ENCODE measurements at regions not wholly inside any gene's neighbourhood (a gene's known extent, or its start where the extent isn't known, plus 50 kb on each side); places are given as distances from the start of the nearest gene placed in this dataset.

- Histone ChIP-seq H3K9me3 (replicated peaks; ENCODE audit: control insufficient read depth, insufficient read depth, low read depth, low read length) (no peaks in the 10 kb centered on the region), H4K20me1 (replicated peaks; ENCODE audit: control insufficient read depth, insufficient read depth, low read length) (no peaks in the 10 kb centered on the region), H3K27me3 (ENCODE audit: control insufficient read depth in 2 of 2, insufficient read depth in 2 of 2, low read length in 2 of 2) (no peaks in the 10 kb centered on the region), H3K36me3 (ENCODE audit: control insufficient read depth, insufficient read depth, low read length) (no peaks in the 10 kb centered on the region), H3K79me2 (ENCODE audit: control insufficient read depth, insufficient read depth, low read length) (no peaks in the 10 kb centered on the region), H2AFZ (ENCODE audit: low read depth, low read length) (no peak overlapping the region), H3K27ac (ENCODE audit: extremely low read depth, low read depth, low read length) (no peak overlapping the region), H3K4me3 (no peak overlapping the region), H3K9me1 (ENCODE audit: control insufficient read depth, insufficient read depth, low read length) (no peaks in the 10 kb centered on the region), H3K4me2 (ENCODE audit: insufficient read depth, low read length) (no peak overlapping the region), H3K9ac (ENCODE audit: insufficient read depth in 1 of 2, low read depth in 2 of 2, low read length in 2 of 2) (no peak overlapping the region), H3K4me1 (replicated peaks in 1 of 2; ENCODE audit: control insufficient read depth in 2 of 2, insufficient read depth in 2 of 2, low read length in 2 of 2) (no peaks in the 10 kb centered on the region; a peak in 1 of 5 replicates)
- TF ChIP-seq HMG20A (CRISPR knock-in tag; conservative IDR thresholded peaks at IDR 0.05) (no peak), RBM25 (IDR thresholded peaks at IDR 0.05; ENCODE audit: low read depth, low read length, severe bottlenecking) (peak; percentile 12), FOSL1 (tag; conservative IDR thresholded peaks at IDR 0.05) (peak; percentile 45; the same call in 1 of the 2 replicates), ATF2 (CRISPR knock-in tag; IDR thresholded peaks at IDR 0.05) (no peak), NELFE (IDR thresholded peaks at IDR 0.05; ENCODE audit: insufficient read depth, insufficient read length) (no peak)
- 2% methylated on average over 2 of the region's 2 CpGs for WGBS (ENCODE audit: insufficient coverage, low coverage, missing lambda C conversion rate)
- no peak for ATAC-seq
- intact Hi-C loops (cut with micrococcal nuclease) = no loop called here
- in situ Hi-C loops (cut with MboI) = no loop called here
- FAIRE-seq = no peak
- no TSS peak for BruUV-seq (replicated peaks)
- ChIA-PET POLR2A (no interaction called here), CTCF (ENCODE audit: low intra/inter-chr PET ratio) (no interaction called here)
- DNase-seq (ENCODE audit: extremely low read depth in 1 of 4, low spot score in 3 of 4) = no peak
These were observed 103.1 kb downstream of the ATP6V1G3 start for GRCh38 chr1:198437332-198437731.

GRCh38 chr1:198436276-198436675 is 104.2 kb downstream of the ATP6V1G3 start:
- intact Hi-C loops (cut with micrococcal nuclease) = no loop called here
- H3K9ac ChIP-seq (ENCODE audit: insufficient read depth in 1 of 2, low read depth in 2 of 2, low read length in 2 of 2) = no peak overlapping the region
- H4K20me1 ChIP-seq (replicated peaks; ENCODE audit: control insufficient read depth, insufficient read depth, low read length) = no peaks in the 10 kb centered on the region
- H3K79me2 ChIP-seq (ENCODE audit: control insufficient read depth, insufficient read depth, low read length) = no peaks in the 10 kb centered on the region
- ChIA-PET CTCF (ENCODE audit: low intra/inter-chr PET ratio) (no interaction called here), POLR2A (no interaction called here)
- in situ Hi-C loops (cut with MboI) = no loop called here
- no peaks in the 10 kb centered on the region for H3K9me3 ChIP-seq (replicated peaks; ENCODE audit: control insufficient read depth, insufficient read depth, low read depth, low read length)
- no peaks in the 10 kb centered on the region for H3K27me3 ChIP-seq (ENCODE audit: control insufficient read depth in 2 of 2, insufficient read depth in 2 of 2, low read length in 2 of 2)
- FAIRE-seq (no peak), DNase-seq (ENCODE audit: extremely low read depth in 1 of 4, low spot score in 3 of 4) (no peak), ATAC-seq (no peak)
- no peak overlapping the region for H3K4me2 ChIP-seq (ENCODE audit: insufficient read depth, low read length)
- no peaks in the 10 kb centered on the region for H3K36me3 ChIP-seq (ENCODE audit: control insufficient read depth, insufficient read depth, low read length)
- H3K4me1 ChIP-seq (replicated peaks in 1 of 2; ENCODE audit: control insufficient read depth in 2 of 2, insufficient read depth in 2 of 2, low read length in 2 of 2) = no peaks in the 10 kb centered on the region; a peak in 1 of 5 replicates
- H3K9me1 ChIP-seq (ENCODE audit: control insufficient read depth, insufficient read depth, low read length) = no peaks in the 10 kb centered on the region
- TF ChIP-seq ZNF354B (CRISPR knock-in tag; IDR thresholded peaks at IDR 0.05) = no peak
- no peak for TF ChIP-seq ZNF384 (IDR thresholded peaks at IDR 0.05; ENCODE audit: low read depth, low read length)
- no peak for TF ChIP-seq HCFC1 (IDR thresholded peaks at IDR 0.05; ENCODE audit: low read depth, low read length)
- BruUV-seq (replicated peaks) = no TSS peak
- no peak overlapping the region for H2AFZ ChIP-seq (ENCODE audit: low read depth, low read length)
- no peak overlapping the region for H3K27ac ChIP-seq (ENCODE audit: extremely low read depth, low read depth, low read length)
- no peak overlapping the region for H3K4me3 ChIP-seq
